OCI-M2 (cell line): ENCODE measurements at regions not wholly inside any gene's neighbourhood (a gene's known extent, or its start where the extent isn't known, plus 50 kb on each side); places are given as distances from the start of the nearest gene placed in this dataset.

Experiments used
- DNase-seq: peaks from one replicate; lab custom pipeline; 2025; ENCODE audit not compliant: unreplicated experiment; lab: John Stamatoyannopoulos, UW

DNA sequence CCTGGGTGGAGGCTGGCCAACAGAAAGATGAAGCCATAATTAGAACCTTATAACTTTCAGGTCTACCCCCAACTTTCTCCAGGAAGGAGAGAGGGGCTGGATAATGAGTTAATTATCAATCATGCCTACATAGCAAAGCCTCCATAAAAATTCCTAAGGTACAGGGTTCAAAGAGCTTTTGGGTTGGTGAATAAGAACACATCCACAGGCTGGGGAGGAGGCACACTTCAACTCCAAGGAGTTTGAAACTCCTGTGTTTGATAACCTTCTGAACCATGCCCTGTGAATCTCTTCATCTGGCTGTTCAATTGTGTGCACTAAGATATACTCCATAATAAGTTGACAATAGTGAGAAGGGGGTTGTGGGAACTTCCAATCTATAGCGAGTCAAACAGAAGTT lies 552.3 kb downstream of the TDRD15 start:
- no peak for DNase-seq

DNA sequence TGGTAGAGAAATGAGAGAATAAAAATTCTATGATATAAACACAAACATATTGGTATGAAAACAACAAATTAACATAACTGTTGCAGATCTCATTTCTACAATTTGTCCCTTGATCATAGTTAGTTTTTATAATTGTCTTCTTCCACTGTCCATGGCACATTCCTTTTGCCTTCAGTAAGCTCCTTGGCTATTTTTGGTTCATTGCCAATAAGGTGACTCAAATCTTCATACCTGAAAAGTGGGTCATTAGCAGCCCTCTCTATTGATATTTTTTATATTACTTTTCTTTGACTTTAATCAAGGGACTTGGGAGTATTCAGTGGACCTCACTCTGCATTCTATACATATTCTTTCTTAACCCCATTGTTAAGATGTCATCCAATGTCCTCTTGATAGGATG lies 552.9 kb downstream of the TDRD15 start:
- DNase-seq: no peak

DNA sequence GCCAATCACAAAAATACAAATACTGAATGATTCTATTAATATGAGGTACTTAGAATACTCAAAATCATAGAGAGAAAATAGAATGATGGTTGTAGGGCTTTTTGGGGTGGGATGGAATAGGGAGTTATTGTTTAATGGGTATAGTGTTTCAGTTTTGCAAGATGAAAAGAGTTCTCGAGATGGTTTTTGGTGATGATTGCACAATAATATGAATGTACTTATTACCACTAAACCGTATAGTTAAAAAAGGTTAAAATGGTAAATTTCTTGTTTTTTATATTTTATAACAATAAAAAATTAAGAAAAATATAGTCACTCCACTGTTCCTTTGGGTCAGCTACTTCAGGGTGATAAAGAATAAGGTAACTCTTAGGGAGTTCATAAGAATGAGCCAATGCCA lies 560.1 kb downstream of the TDRD15 start:
- DNase-seq: no peak

DNA sequence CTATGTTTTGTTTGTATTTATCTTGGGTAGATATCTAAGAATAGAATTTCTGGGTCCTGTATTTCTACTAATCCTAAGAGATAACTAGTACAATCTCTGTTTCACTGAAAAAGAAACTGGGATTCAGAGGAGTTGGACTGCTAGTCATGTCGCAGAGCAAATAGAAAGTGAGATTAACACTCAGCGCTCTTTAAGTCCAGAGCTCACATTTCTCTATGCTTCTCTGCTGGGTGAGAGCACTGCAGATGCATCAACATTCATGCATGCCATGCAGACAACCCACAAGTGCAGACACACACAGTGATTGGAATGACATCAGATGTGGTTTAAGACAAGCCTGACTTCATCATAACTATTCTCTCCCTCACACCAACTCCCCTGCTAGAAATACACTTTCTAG lies 563.8 kb downstream of the TDRD15 start:
- no peak for DNase-seq

DNA sequence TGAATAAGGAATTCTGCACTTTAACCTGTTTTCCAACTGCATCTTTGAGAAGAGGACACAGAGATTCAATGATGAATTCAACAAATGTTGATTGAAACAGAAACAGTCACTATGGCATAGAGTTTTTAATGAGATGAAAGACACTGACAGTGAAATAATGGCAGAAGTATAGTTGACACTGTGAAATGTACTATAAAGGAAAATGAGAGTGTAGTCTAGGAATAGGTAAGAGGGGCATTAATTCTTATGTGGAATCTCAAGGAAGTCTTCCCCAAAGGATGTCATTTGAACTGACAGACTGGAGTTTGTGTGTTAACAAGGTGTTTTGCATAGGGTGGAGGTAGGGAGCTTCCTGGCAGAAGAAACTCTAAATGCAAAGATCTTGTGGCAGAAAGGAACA lies 566.2 kb downstream of the TDRD15 start:
- DNase-seq: no peak

DNA sequence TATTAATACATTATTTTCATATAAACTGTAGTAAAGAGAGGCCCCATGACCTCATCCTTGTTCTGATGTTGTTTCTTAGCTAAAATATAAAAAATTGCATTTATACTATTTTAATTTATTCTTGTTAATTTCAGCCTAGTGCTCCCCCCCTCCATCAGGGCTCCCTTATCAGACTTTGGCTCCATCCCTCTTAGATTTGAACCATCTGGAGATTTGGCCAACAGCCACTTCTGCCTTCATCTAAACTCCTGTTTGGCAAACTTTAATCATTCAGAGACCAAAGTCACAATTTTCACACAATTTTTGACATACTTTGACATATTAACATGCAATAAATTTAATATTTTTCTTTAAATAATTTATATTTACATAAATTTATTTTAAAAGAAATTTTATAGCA lies 569.3 kb downstream of the TDRD15 start:
- DNase-seq: no peak

DNA sequence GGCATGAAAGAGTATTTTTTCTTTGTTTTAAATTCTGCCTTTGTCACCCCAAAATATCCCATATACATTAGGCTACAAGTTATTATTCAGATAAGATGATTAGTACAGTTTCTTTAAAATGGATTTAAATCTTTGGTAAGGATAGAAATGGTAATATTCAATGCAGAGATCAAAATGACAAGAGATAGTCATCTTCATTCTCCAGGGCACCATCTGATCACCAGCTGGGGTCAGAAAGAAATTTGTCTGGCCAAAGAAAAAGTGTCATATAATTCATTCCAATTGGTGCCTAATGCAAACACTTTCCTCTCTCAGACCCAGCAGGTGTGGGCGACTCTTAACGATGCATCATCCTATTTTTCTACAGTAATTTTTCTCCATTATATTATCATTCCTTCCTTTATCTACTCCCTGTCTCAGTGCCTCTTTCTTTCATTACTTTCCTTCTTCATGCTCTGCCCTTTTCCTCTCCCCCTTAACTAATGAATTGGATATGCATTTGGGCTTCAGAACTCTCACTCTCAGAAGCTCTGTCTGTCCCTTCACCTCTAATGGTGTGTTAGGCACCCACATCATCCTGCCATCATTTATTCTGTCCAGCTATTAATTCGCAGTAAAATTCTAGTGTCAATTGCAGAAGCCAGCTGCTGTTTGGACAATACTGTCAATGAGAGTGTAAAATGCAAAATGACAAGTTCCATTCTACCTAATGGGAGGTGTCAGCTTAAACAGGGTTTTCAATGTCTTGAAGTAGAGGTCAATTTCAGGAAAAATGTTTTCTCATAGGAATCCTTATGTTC lies 570.5 kb downstream of the TDRD15 start:
- no peak for DNase-seq

DNA sequence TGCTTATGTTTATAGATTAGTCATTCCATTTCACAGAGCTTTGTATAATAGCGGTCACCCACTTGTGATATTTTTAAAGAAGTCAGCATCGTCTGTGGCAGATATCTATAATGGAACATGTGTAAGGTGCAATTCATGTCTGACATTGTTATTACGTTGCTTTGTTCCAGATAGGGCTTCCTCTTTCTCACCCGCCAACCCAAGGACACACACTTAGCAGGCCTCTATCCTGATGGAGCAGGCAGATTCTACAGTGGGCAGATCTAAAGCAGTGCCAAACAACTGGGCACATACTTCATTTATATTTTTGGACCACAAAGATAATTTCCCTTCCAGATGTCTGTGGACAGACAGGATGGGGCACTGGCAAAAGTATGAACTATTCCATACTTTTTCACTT lies 573.1 kb downstream of the TDRD15 start:
- no peak for DNase-seq

DNA sequence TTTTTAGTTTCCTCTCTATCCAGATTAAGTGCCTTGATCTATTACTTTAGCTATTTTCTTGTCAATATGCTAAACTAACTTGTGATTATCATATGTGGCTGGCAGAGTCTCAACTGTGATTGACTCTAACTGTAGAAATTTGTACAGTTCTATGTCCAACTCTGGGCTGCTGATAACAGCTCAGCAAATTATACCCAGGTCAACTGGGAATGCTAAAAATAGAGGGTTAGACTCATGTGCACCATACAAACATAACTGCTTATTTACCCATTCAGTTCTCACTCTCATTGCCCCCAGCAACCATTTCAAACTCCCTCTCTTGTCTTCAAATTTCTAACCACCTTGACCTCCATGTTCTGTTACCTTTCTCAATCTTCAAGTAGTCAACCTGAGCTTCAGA lies 576.9 kb downstream of the TDRD15 start:
- no peak for DNase-seq

DNA sequence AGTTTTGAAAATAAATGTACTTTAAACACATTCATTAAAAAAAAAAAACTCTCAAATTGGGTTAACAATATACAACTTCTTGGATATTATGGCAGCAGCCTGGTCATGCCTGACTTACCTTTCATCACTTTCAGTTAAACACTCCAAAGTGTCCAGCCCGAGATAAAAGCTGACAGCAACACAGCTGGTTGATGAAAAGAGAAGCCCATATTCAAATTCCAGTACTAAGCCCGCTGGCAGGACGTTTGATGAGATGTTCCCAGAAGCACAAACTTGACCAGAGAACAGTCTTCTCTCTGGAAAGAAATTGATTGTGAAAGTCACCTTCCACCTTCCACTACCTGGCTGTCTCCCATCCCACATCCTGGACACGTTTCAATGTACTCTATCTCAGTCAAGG lies 586.3 kb downstream of the TDRD15 start:
- DNase-seq: no peak

DNA sequence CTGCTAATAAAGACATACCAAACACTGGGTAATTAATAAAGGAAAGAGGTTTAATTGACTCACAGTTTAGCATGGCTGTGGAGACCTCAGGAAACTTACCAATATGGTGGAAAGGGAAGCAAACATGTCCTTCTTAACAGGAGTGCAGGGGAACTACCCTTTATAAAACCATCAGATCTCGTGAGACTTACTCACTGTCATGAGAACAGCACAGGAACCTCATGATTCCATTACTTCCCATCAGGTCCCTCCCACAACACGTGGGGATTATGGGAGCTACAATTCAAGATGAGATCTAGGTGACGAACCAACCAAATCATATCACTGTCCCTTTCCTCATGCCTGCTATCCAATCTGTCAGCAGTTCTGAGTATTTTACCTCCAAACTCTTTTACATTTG lies 586.7 kb downstream of the TDRD15 start:
- no peak for DNase-seq

DNA sequence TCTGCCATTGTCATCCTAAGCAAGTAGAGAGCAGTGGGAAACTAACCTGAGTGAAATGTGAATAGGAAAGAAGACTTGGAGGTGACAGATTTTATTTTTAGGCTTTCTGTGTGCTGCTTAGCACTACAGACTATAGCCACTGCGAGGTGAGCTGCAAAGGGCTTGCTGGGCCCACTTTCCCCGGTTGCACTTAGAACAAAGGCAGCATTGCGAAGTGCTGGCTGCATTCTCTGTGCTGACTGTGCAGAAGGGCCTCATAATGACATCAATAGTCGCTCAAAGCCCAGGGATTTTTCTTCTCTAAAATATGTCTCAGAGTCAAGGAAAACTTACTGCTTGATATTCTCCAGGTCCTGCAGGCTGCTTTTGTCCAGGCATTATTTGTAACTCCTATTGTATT lies 592.1 kb downstream of the TDRD15 start:
- no peak for DNase-seq

DNA sequence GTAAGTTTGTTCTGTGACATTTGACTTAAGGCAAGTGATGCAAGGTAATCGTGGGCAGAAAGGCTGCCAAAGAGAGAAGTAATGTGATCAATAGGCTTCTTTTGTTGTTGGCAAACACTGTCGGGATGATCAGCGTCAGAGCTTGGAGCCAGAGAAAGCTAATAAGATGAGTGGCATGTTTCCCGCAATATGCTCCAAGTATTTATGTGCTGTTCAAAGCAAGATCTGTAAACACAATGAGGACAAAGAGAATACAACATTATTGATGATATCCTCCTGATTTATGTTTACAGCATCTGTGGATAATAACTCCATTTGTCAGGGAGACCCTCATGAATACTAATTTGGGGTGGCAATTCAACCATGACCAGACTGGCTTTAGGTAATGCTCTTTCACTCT lies 603.3 kb downstream of the TDRD15 start:
- no peak for DNase-seq

DNA sequence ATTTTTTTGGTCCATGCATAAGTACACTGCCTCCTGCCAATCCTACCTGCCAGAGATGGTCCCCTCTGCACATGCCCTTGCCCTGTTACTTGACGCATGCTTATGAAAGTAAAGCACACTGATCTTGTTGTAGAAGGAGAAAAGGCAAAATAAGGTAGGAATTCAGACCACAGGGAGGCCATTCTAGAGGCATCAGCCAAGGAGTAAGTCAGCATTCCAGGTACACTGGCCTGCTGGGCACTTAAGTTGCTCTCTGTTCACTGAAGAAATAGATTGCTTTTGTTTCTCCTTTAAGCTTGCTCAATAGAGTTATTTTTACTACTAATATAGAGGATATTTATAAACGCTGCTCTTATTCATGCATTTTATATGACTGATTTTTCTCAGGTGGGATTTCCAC lies 604.4 kb downstream of the TDRD15 start:
- no peak for DNase-seq

DNA sequence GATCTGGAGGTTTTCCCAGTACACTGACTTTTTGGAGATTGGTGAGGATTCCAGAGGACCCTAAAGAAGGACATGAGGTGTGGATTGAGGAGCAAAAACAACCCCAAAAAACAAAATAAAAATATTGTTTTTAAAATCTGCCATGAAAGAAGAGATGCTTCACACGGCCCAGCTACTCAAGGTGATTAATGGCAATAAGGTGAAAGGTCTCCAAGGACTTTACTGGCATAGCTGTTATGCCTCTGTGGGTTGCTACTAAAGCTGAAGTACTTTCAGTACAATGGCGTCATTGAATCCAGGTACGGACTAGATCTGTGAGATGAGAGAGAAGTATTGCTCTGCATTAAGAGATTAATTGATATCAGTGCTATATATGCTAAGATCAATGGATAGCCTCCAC lies 606.4 kb downstream of the TDRD15 start:
- DNase-seq: no peak

DNA sequence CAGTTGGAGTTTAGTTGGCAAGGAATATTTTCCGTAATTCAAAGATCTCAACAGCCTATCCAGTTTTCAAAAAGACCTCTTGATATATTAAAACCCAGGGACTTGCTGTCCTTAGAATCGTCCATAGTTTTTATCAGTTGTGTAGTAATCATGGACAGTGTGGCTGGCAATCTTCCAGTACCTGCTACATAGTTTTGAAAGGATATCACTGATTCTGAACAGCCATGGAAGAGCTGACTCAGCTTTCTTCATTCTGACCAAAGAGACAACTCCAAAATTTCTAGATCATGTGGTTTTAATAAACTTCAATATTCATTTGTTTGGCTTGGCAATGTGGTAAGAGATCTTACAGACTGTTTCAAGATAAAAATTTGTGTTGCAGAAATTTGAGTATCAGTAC lies 616.7 kb downstream of the TDRD15 start:
- no peak for DNase-seq

DNA sequence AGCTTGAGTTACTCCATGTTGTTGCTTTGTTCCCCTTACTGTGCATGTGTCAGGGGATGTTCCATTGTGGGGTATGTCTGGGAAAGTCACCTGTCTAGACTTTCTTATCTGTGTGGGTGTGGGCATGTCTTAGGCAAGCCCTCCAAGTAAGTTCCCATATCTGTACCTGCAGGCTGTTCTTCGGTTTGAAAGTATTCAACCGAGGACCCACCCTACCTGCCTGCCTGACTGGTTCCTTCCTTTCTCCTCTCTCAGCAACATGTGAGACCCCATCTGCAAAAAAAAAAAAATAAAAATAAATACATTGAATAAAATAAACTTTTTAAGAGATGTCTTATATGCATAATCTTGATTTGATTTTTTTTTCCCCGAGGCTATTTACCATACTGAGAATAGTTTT lies 622.7 kb downstream of the TDRD15 start:
- no peak for DNase-seq

DNA sequence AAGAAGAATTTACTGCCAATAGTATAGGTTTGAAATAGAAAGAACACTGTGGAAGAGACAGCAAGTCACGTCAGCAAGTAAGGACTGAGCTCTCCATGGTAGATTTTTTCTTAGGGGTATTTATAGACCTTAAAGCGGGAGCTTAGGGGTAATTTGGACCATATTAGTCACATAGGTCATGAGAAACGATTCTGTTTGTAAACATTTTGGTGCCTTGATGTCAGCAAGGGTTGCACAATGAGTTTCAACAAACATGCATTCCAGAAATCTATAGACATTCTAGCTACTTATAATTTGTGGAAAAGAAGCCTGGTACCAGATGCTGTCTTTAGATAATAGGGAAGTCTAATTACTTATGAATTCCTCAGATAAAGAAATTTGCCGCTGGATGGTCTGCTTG lies 624.7 kb downstream of the TDRD15 start:
- no peak for DNase-seq

DNA sequence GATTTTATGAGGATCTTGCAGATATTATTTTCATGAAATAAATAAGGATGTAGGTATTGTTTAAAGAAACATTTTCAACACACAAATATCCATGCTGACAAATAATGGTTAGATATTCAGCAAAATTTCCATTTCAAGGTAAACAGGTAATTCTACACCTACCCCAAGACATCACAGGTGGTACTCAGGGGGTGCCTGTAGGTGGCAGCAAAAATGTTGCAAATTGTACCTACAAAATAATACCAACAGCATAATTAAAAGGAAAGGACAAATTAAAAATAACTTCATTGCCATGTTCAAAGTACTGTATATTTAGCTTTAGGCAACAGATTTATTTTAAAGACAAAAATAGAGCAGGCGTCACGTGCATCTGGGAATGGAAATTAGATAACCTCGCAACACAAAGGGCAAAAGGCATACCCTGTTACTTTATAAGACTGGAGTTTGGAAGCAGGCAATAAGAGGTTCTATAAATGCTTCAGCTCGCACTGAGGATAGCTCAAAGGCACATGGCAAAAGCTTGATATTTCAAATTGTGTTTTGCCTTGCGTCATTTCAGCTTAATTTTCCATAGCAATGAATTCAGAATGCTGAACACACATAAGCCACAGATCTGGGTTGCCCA lies 630.5 kb downstream of the TDRD15 start:
- no peak for DNase-seq

DNA sequence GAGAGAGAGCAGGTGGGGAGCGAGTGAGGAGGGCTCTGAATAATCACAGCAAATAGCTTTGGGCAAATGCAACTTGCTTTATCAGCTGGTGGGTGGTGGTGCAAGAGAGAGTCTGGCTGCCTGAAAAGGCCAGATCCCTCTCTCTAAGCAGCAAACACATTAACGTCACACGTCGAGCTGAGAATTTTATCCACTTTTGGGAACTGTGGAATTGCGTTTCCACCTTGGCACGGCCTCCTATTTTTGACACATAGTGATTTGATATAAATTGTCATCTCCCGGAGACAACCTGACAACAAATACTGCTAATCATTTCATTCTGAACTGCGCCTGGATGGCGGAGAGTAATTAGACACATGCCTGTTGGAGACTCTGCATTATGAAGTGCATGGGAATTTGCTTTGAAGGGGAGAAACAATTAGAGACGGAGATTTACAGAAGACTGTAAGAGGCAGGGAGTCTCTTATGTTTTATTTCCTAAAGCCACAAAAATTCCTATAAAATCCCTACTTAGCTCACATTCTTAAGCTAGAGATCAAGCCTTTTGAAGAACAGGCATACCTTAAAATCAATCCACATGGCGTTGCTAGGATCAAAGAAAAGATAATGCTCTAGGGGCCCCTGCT lies 634.1 kb downstream of the TDRD15 start:
- no peak for DNase-seq

DNA sequence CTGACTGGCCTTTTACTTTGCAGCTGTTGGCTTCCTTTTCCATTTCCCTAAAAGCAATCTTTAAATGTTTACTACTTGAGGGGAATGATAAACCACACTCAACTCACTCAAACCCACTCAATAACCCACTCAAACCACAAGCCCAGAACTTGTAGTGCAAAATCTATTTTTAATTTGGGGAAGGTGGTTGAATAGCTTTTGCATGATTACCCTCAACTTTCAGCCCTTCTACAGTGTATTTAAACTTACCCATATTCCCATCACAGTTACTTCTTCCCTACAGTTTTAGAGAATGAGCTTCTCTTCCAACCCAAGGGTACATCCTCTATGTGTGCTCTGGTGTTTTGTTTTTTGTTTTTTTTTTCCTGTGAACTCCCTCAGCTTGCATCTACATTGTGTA lies 636.1 kb downstream of the TDRD15 start:
- DNase-seq: no peak

DNA sequence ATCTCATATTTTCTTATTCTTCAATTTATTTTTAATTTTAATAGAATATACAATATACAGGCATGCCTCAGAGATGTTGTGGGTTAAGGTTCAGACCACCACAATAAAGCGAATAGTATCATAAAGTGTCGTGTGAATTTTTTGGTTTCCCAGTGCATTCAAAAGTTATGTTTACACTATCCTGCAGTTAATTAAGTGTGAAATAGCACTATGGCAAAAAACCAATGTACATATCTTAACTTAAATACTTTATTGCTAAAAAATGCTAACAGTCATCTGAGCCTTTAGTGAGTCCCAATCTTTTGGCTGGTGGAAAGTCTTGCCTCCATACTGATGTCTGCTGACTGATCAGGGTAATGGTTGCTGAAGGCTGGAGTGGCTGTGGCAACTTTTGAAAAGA lies 637.6 kb downstream of the TDRD15 start:
- no peak for DNase-seq

DNA sequence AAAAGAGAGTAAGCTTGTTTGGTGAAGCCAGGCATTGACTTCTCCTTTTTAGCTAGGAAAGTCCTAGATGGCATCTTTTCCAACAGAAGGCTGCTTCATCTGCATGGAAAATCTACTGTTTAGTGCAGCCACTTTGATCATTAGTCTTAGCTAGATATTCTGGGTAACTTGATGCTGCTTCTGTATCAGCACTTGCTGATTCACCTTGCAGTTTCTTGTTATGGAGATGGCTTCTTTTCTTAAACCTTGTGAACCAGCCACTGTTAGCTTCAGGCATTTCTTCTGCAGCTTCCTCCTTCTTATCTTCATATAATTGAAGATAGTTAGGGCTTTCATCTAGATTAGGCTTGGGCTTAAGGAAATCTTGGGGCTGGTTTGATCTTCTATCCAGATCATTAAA lies 639.7 kb downstream of the TDRD15 start:
- no peak for DNase-seq
